GM18502 (cell line): ENCODE measurements at regions not wholly inside any gene's neighbourhood (a gene's known extent, or its start where the extent isn't known, plus 50 kb on each side); places are given as distances from the start of the nearest gene placed in this dataset.
"Not testable (repeated sequence)": the region's sequence is repeated elsewhere in the genome, so short reads cannot be mapped to it uniquely, and the experiment has no call there.

Source experiments
- ATAC-seq: cut with Tn5 transposase; IDR thresholded peaks from one replicate; pipeline ENCODE4 v1.9.1; 2021; ENCODE audit warnings: mild to moderate bottlenecking; ENCODE audit not compliant: unreplicated experiment, poor library complexity

DNA sequence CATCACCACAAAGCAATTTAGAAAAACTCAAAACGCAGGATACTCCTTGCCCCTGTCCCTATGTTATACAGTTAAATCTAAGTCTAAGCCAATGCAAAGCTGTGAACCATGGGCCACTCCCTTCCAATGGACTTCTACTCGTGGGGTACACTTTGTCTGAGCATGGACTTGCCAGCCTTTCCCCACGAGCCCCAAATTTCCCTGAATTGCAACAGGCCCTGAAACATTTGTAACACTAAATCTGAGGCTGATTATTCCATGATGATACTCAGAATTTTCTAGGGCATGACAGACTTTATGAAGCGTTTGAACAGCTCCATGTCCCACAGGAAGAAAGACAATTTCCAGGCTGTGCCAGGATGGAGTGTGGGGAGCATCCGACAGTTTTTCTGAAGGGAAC is 189.6 kb downstream of the TXNL1 start:
- ATAC-seq = no peak

DNA sequence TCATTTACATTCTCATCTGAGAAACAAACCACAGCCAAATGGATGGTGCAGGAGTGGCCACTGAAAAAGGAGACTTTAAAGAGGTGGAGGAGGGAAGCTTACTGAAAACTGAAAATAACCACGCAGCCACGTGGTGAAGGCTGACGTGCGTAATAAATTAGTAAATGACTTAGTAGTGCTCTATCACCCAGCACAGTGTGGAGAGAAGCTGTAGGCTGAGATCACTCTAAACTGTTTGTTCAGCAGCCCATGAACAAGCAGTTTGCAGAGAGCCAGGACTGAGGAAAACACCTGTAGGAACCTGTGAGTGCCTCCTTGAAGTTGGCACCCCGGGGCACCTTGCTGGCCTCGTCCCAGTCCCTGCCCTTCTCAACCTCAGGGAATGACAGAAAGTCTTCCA is 193.0 kb downstream of the TXNL1 start:
- ATAC-seq = no peak

DNA sequence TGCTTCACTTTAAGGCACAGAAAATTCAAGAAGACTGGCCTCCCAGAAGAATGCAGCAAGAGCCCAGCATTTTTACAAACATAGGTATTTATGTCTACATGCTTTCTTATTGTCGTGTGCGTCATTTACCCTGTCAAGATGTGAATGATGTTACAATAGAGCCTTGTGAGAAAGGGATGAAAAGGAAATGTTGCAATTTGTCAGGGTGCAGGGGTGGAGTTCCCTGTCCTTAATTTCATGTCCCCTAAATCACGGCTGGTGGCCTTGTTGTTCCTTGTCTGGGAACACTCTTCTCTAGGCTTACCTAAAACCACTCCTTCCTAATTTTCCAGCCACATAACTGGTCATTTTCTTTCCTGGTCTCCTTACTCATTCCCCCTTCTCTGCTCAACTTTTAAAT is 194.2 kb downstream of the TXNL1 start:
- ATAC-seq = no peak

DNA sequence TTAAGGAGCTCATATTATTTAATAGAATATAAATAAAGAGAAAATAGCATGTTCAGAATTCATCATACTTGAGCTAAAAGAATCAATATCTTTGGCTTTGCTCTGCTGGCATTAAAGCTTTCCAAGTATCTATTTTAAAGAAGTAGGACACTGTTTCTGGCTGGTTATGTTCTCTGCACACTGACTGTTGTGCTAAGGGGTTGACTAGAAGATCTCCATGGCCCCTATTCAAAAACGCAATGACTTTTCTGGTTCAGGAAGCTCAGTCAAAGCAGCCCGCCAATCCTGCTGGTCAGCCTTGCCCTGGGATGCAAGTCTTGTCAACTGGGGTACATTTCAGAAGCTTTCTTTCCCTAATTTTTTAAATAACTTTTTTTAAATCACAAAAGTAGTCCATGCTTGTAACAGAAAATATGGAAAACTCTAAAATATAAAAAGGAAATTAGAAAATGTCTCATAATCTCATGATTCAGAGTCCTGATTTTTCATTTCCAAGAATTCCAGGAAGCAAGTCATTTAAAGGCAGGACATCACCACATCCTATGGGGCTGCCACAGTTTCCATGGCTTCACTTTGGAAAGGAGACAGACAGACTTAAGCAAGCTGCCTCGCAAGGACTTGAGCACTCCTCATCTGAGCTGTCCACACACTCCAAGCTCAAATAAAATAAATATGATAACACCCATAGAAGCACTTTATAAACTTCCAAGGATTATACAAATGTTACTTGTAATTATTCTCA is 195.1 kb downstream of the TXNL1 start:
- ATAC-seq = no peak

DNA sequence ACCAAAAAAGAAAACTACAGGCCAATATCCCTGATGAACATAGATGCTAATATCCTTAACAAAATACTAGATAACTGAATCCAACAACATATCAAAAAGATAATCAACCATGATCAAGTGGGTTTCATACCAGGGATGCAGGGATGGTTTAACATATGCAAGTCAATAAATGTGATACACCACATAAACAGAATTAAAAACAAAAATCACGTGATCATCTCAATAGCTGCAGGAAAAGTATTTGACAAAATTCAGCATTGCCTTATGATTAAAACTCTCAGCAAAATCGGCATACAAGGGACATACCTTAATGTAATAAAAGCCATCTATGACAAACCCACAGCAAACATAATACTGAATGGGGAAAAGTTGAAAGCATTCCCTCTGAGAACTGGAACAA is 199.9 kb downstream of the TXNL1 start:
- not testable (repeated sequence) for ATAC-seq

DNA sequence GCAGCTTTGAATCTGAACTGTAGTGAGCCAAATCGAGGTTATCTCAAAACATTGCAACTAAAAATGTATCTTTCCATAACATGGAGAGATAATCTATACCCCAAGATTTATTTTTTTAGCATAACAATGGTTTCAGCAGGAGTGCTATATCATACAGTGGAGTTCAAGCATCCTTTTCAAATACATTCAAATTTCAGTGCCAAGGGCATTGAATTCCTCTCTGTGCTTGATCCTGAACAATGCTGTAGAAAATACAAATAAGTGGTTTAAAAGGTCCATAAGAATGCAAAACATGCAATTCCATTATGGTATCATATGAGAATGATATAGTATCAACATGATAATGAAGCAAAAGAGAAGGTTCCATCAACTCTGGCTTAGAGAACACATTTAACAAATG is 201.7 kb downstream of the TXNL1 start:
- no peak for ATAC-seq

DNA sequence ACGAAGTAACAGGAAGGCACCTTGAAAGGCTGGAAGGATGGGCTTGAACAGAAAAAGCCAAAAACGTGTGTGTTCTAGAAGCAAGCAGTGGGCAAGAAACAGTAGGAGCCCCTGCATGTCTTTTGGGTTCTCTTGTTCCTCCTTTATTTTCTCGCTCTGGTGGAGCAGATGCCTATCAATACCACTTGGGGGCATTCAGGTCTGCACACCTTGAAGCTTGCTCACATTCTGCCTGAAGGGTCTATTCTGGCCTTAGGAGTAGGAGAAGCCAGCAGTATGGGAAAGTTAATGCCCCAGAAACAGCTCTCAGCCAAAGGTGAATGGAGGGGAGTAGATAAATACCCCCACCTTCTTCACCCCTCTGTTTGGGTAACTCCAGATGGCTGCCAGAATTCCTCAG is 204.5 kb downstream of the TXNL1 start:
- ATAC-seq = no peak

DNA sequence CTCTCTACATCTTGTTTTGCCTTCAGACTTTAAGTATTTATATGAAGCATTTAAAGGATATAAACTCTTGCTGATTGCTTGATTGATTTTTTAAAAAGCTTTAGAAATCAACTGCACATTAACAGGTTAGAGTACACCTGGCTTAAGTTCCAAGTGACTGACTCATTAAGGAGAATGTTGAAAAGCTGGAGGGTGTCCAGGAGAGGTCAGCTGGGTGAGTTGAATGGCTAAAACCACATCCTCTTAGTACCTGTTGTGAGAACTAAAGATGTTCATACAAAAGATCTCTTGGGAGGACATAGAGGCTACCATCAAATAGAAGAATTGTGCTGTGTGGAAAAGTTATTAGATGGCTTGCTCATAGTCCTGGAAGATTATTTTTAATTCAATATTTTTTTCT is 206.8 kb downstream of the TXNL1 start:
- ATAC-seq = no peak

DNA sequence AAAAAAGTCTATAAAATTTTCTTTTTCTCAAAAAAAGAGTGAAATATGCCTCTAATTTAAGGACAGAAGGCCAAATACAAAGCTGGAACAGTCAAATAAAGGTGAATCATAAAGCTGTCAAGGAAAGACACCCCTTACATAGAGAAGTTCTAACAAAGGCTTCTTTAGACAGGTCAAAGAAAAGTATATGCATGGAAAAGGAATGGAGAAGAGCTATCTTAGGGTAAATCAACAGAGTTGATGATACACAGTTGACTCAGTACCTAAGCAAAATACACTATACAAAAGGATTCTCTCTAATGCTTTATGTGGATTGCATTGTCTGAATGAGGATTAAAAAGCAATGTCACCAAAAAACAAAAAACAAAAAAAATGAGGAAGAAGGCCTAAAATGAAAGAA is 214.8 kb downstream of the TXNL1 start:
- no peak for ATAC-seq

DNA sequence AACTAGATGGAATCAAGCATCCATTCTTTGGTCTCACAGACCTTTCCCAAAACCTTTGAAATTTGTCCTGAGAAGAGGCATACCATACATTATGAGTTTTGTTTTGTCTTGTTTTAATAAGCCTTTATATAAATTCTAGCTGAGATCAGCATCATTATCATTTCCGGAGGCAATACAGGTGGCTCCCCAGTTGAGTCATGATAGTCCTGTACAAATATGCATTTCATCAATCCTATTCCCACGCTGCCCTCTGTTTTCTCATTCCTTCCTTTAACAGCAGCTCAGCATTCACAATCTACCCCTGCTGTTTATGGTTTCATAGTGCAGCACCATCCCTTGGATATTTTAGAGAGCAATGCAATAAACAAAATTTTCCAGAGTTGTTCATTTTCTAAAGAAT is 216.7 kb downstream of the TXNL1 start:
- ATAC-seq = no peak

DNA sequence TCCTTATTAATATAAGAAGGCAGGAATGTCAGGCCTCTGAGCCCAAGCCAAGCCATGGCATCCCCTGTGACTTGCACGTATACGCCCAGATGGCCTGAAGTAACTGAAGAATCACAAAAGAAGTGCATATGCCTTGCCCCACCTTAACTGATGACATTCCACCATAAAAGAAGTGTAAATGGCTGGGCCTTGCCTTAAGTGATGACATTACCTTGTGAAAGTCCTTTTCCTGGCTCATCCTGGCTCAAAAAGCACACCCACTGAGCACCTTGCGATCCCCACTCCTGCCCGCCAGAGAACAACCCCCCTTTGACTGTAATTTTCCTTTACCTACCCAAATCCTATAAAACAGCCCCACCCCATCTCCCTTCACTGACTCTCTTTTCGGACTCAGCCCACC is 217.5 kb downstream of the TXNL1 start:
- ATAC-seq = not testable (repeated sequence)

DNA sequence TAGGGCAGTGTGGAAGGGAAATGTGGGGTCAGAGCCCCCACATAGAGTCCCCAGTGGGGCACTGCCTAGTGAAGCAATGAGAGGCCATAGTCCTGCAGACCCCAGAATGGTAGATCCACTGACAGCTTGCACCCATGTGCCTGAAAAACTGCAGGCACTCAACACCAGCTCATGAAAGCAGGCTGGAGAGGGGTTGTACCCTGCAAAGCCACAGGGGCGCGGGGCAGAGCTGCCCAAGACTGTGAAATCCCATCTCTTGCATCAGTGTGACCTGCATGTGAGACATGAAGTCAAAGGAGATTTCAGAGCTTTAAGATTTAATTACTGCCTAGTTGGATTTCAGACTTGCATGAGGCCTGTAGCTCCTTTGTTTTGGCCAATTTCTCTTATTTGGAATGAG is 224.0 kb downstream of the TXNL1 start:
- no peak for ATAC-seq

DNA sequence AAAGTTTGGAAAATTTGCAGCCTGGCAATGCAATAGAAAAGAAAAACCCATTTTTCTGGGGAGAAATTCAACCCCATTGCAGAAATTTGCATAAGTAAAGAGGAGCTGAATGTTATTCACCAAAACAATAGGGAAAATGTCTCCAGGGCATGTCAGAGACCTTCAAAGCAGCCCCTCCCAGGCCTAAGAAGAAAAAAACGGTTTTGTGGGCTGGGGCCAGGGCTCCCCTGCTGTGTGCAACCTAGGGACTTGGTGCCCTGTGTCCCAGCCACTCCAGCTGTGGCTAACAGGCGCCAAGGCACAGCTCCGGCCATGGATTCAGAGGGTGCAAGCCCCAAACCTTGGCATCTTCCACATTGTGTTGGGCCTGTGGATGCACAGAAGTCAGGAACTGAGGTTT is 224.5 kb downstream of the TXNL1 start:
- ATAC-seq = no peak

DNA sequence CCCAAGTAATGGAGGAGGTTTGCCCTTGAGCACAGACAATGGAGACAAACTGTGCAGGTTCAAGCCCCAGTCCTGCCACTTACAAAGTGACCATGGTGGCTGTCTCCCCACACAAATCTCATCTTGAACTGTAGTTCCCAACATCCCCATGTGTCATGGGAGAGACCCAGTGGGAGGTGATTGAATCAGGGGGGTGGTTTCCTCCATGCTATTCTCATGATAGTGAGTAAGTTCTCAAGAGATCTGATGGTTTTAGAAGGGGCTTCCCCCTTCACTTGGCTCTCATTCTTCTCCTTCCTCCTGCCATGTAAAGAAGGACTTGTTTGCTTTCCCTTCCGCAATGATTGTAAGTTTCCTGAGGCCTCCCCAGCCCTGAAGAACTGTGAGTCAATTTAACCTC is 225.4 kb downstream of the TXNL1 start:
- no peak for ATAC-seq

DNA sequence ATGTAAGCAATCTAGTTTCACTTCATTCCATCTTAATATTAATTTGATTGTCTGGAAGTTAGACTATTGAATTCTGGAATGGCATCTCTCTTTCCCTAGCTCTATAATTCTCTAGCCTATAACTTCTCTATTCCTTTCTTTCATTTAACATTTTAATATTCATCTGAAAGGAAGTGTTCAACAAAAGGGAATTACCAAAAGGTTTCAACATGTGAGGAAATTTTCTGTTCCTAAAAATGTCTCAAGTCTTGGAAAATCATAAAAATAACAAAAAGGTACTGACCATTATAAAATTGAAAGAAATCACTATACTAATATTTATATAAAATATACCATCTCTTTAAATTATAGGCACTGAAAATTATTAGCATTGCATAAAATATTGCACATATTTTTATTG is 228.7 kb downstream of the TXNL1 start:
- ATAC-seq = no peak

DNA sequence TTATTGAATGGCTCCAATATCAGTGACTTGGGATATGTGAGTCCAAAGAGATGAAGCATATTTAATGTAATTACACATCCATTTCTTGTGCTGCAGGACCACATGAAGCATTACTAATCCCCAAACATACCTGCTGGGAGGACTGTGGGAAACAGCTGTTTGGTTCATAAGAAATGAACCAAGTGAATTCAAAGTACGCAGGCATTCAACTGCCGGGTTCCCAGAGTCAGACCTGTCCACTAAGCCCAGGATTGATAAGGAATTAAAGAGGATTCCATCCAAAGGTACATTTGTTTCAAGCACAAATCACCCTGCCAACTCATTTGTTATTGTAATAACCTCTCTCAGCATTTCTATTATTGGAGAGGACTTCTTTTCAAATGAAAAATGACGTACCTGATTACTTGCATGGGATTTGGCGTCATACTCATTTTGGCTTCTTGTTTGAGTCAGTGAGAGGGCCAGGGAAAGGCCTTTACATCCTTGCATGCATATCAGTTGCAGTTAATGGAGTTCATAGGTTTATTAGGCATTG is 230.7 kb downstream of the TXNL1 start:
- no peak for ATAC-seq

DNA sequence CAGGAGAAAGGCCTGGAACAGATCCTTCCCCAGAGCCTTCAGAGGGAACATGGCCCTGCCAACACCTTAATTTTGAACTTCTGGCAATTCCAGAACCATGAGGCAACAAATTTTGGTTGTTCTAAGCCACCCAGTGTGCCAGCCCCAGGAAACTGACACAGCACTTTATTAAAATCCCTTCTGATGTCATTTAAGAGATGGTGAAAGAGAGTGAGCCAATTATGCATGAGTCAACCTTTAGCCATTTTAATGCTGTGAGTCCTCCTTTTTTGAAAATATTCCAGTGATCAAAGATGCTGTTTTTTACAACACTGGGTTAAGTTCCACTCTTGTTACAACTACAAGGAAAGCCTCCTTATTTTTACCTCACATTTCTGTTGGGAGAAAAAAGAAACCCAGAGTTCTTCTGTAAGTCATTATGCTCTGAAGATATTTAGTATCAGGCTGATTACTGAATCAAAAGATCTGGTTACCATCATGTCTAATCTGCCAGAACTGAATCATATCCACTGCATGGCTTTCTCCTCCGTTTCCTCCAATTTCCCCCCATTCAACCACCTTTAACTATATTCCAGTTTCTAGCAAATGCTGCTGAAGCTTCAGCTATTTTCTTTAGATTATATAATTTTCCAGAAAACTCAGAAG is 235.4 kb downstream of the TXNL1 start:
- no peak for ATAC-seq

DNA sequence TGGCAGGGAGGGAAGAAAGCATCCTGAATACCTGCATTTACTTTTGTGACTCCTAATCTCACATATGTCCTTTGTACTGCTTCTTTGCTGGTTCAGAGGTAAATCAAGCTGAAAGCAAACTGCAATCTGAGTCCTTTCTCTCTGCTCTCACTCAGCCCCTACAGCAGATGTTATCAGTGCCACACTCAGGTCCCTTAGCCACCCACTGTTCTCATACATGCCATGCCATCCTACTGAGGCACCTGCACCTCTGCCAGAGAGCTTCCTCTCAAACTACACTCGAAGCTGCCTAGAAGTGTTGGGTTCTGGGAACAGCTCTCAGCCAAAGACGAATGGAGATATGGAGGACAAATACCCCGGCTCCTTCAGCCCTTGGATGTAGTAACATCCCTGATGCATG is 244.5 kb downstream of the TXNL1 start:
- no peak for ATAC-seq

DNA sequence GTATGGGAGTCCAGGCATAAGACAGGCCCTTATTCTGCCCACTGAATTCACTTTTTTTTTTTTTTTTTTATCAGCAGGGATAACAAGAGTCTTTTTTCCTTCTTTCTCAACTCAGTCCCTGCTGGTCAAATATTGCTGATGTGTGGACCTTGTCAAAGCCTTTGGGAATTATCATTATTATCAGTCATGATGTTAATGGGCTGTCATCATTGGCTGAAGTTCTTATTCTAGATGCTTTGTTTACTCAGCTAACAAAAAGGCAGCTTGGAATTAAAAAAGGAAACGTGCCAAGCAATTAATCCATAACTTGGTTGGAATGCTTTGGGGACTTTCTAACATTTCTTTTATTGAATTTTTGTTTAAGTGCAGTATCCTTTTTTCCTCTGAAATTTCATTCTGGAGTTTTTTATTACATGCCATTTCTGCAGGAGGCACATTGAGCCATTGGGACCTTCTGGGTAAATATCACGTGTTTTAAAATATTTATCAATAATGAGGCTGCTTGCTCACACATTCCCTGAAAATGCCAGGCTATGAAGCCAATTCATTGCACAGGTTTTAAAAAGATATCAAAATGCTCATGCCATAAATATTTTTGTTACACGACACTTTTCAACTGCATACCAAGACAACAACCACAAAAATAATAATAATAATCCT is 246.3 kb downstream of the TXNL1 start:
- no peak for ATAC-seq

DNA sequence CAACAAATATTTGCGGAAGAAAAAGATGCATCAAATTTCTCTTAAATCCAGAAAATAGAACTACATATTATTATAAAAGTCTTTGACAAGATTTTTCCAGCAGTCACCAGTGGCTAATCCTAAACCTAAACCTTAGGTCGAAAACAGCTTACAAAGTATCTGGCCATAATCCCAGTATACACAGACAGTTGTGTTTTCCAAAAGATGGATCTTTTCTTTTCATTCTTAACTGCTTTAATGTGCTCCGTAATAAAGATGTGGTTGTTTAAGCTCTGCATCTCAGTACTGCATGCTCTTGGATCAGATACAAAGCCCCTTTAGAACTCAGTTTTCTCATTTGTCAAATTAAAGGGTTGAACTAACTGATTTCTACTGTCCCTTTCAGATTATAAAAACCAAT is 247.8 kb downstream of the TXNL1 start:
- no peak for ATAC-seq

DNA sequence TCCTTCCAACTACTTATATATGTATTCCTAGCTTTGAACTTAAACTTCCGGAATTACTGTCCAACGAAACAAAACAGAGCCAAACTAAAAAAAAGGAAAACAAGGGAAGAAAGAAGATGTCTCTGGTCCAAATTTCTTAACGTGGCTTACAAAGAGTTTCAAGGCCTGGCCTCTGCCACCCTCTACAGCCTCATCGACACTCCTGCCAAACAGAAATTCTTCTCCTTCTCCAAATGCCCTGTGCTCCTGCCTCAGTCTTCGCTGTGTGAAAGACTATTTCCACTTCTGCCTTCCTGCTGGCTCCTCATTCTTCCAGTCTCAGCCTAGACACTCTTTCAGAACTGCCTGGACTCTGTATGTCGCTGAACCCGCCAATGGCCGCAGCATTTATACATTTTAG is 249.2 kb downstream of the TXNL1 start:
- no peak for ATAC-seq

DNA sequence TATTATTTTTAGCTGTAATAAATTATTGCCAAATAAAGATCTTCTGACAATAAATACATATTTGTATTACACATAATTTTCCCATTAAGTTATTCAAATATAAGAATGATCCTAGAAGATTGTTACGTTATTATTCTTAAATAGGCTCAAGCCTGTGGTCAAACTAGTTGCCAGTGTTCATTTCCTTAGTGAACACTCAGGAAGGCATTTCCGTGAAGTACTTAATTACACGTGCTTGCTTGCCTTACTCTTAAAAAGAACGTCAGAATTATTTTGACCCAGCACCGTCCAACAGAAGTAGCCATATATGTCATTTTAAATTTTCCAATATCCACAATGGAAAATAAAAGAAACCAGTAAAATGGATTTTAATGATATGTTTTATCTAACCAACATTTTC is 249.8 kb downstream of the TXNL1 start:
- ATAC-seq = no peak
